ENCODE measurements at regions not wholly inside any gene's neighbourhood (a gene's known extent, or its start where the extent isn't known, plus 50 kb on each side); places are given as distances from the start of the nearest gene placed in this dataset.

DNA sequence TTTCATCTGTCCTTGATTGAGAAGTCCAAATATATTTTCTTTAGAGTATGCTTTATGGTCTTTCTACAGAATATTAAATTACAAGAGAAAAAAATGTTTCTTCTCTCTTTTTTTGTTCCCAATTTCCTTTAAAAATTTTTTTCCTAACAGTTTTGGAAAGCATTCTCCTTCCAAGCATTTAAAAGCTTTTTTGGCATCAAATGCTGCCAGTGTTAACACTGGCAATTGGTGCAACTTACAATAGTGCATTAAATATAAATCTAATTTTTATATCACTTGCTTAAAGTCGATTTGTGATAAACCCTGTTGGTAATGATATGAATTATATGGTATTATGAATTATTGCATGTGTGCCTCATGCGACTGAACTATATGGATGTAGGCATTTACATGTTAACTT lies 165.9 kb upstream of the ELL2 start:
- no peaks in the 10 kb centered on the region for H3K27me3 Mint-ChIP-seq (ENCODE audit: low read depth)
- no peaks in the 10 kb centered on the region for H3K9me3 Mint-ChIP-seq
- TF ChIP-seq, protein P1, sequence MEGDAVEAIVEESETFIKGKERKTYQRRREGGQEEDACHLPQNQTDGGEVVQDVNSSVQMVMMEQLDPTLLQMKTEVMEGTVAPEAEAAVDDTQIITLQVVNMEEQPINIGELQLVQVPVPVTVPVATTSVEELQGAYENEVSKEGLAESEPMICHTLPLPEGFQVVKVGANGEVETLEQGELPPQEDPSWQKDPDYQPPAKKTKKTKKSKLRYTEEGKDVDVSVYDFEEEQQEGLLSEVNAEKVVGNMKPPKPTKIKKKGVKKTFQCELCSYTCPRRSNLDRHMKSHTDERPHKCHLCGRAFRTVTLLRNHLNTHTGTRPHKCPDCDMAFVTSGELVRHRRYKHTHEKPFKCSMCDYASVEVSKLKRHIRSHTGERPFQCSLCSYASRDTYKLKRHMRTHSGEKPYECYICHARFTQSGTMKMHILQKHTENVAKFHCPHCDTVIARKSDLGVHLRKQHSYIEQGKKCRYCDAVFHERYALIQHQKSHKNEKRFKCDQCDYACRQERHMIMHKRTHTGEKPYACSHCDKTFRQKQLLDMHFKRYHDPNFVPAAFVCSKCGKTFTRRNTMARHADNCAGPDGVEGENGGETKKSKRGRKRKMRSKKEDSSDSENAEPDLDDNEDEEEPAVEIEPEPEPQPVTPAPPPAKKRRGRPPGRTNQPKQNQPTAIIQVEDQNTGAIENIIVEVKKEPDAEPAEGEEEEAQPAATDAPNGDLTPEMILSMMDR (IDR thresholded peaks at IDR 0.05): no peak
- no peak for TF ChIP-seq CBFB (CRISPR knock-in tag; IDR thresholded peaks at IDR 0.05; ENCODE audit: low read depth)
- TF ChIP-seq ZNF396 (CRISPR knock-in tag; IDR thresholded peaks at IDR 0.05; ENCODE audit: borderline replicate concordance): no peak
- TF ChIP-seq SMAD4 (CRISPR knock-in tag; IDR thresholded peaks at IDR 0.05): no peak
- TF ChIP-seq OVOL2 (CRISPR knock-in tag; IDR thresholded peaks at IDR 0.05; ENCODE audit: borderline replicate concordance): no peak
- TF ChIP-seq, protein P2, sequence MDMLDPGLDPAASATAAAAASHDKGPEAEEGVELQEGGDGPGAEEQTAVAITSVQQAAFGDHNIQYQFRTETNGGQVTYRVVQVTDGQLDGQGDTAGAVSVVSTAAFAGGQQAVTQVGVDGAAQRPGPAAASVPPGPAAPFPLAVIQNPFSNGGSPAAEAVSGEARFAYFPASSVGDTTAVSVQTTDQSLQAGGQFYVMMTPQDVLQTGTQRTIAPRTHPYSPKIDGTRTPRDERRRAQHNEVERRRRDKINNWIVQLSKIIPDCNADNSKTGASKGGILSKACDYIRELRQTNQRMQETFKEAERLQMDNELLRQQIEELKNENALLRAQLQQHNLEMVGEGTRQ (CRISPR knock-in tag; IDR thresholded peaks at IDR 0.05): no peak
- TF ChIP-seq, protein P3, sequence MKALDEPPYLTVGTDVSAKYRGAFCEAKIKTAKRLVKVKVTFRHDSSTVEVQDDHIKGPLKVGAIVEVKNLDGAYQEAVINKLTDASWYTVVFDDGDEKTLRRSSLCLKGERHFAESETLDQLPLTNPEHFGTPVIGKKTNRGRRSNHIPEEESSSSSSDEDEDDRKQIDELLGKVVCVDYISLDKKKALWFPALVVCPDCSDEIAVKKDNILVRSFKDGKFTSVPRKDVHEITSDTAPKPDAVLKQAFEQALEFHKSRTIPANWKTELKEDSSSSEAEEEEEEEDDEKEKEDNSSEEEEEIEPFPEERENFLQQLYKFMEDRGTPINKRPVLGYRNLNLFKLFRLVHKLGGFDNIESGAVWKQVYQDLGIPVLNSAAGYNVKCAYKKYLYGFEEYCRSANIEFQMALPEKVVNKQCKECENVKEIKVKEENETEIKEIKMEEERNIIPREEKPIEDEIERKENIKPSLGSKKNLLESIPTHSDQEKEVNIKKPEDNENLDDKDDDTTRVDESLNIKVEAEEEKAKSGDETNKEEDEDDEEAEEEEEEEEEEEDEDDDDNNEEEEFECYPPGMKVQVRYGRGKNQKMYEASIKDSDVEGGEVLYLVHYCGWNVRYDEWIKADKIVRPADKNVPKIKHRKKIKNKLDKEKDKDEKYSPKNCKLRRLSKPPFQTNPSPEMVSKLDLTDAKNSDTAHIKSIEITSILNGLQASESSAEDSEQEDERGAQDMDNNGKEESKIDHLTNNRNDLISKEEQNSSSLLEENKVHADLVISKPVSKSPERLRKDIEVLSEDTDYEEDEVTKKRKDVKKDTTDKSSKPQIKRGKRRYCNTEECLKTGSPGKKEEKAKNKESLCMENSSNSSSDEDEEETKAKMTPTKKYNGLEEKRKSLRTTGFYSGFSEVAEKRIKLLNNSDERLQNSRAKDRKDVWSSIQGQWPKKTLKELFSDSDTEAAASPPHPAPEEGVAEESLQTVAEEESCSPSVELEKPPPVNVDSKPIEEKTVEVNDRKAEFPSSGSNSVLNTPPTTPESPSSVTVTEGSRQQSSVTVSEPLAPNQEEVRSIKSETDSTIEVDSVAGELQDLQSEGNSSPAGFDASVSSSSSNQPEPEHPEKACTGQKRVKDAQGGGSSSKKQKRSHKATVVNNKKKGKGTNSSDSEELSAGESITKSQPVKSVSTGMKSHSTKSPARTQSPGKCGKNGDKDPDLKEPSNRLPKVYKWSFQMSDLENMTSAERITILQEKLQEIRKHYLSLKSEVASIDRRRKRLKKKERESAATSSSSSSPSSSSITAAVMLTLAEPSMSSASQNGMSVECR (CRISPR knock-in tag; IDR thresholded peaks at IDR 0.05; ENCODE audit: borderline replicate concordance): no peak
- TF ChIP-seq, protein P4, sequence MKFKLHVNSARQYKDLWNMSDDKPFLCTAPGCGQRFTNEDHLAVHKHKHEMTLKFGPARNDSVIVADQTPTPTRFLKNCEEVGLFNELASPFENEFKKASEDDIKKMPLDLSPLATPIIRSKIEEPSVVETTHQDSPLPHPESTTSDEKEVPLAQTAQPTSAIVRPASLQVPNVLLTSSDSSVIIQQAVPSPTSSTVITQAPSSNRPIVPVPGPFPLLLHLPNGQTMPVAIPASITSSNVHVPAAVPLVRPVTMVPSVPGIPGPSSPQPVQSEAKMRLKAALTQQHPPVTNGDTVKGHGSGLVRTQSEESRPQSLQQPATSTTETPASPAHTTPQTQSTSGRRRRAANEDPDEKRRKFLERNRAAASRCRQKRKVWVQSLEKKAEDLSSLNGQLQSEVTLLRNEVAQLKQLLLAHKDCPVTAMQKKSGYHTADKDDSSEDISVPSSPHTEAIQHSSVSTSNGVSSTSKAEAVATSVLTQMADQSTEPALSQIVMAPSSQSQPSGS (CRISPR knock-in tag; IDR thresholded peaks at IDR 0.05; ENCODE audit: borderline replicate concordance, low read depth): no peak
- TF ChIP-seq, protein P5, sequence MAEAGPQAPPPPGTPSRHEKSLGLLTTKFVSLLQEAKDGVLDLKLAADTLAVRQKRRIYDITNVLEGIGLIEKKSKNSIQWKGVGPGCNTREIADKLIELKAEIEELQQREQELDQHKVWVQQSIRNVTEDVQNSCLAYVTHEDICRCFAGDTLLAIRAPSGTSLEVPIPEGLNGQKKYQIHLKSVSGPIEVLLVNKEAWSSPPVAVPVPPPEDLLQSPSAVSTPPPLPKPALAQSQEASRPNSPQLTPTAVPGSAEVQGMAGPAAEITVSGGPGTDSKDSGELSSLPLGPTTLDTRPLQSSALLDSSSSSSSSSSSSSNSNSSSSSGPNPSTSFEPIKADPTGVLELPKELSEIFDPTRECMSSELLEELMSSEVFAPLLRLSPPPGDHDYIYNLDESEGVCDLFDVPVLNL (CRISPR knock-in tag; IDR thresholded peaks at IDR 0.05; ENCODE audit: borderline replicate concordance, low read depth): no peak
- no peak for TF ChIP-seq NFE2L1 (CRISPR knock-in tag; IDR thresholded peaks at IDR 0.05)
- no peak for TF ChIP-seq SP1 (CRISPR knock-in tag; conservative IDR thresholded peaks at IDR 0.05)
- no peak for TF ChIP-seq CREB1 (CRISPR knock-in tag; IDR thresholded peaks at IDR 0.05)
- no peak for TF ChIP-seq ZNF121 (CRISPR knock-in tag; IDR thresholded peaks at IDR 0.05)
- no peak for TF ChIP-seq PRRX2 (CRISPR knock-in tag; IDR thresholded peaks at IDR 0.05)
- TF ChIP-seq ZNF219 (CRISPR knock-in tag; IDR thresholded peaks at IDR 0.05; ENCODE audit: borderline replicate concordance): no peak
- no peak for TF ChIP-seq MXD4 (CRISPR knock-in tag; IDR thresholded peaks at IDR 0.05; ENCODE audit: borderline replicate concordance)
- TF ChIP-seq ZNF671 (CRISPR knock-in tag; IDR thresholded peaks at IDR 0.05): no peak
- DNase-seq (ENCODE audit: low spot score) (no peak), ATAC-seq (no peak)
- no peak overlapping the region for H3K27ac Mint-ChIP-seq
- H3K4me1 Mint-ChIP-seq: peaks cover 19% of the 10 kb centered on the region
- no peak overlapping the region for H3K4me3 Mint-ChIP-seq
- ChIA-PET CTCF (no interaction called here), POLR2A (no interaction called here)
- H3K36me3 Mint-ChIP-seq: no peaks in the 10 kb centered on the region
